HG03095 (cell line): ENCODE measurements at regions not wholly inside any gene's neighbourhood (a gene's known extent, or its start where the extent isn't known, plus 50 kb on each side); places are given as distances from the start of the nearest gene placed in this dataset.
"Not testable (repeated sequence)": the region's sequence is repeated elsewhere in the genome, so short reads cannot be mapped to it uniquely, and the experiment has no call there.

ENCODE experiments used
- ATAC-seq: cut with Tn5 transposase; IDR thresholded peaks from one replicate; pipeline ENCODE4 v1.9.1; 2021; ENCODE audit warnings: moderate library complexity; ENCODE audit not compliant: unreplicated experiment

- ATAC-seq, result no peak
These were observed 303.4 kb upstream of the NCKAP5 start for GRCh38 chr2:133871545-133872209.

GRCh38 chr2:133878326-133878725, 310.1 kb upstream of the NCKAP5 start:
- no peak for ATAC-seq

DNA sequence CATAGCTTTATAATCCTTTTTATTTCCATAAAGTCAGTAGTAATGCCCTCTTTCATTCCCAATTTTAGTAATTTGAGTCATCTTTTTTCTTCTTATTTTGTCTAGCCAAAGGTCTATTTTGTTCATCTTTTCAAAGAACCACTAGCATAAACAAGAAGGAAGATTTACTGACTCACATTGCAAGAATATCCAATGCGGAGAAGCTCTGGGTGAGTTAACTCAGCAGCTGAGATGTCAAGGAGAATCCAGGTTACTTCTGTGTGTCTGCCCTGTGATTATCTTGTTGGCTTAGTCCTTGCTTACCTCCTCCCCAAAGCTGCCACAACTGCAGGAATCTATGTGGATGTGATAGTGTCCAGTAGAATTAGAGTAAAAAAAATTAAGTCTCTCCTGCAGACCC, 311.4 kb upstream of the NCKAP5 start:
- ATAC-seq, result no peak

- ATAC-seq, result not testable (repeated sequence)
These were observed 313.9 kb upstream of the NCKAP5 start for GRCh38 chr2:133882159-133882558.

- ATAC-seq, result no peak
These were observed 316.6 kb upstream of the NCKAP5 start for GRCh38 chr2:133884739-133885381.

DNA sequence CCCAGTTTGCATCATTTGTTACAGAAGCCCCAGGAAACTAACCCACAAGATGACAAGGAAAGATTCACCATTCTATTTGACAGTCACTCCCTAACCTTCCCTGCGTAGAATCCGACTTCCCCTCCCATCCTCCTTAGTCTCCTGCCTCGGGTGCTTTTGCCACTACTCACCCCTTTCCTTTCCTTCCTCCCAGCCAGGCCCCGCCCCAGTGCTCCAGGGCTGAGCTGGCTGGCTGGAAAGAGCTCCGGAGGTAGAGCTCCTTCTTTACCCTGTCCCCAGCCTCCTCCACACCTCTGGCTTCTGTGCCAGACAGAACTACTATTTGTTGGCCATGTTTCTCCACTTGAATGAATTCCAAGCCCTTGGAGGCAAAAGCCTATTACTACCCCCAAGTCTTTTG, 317.6 kb upstream of the NCKAP5 start:
- ATAC-seq, result no peak

DNA sequence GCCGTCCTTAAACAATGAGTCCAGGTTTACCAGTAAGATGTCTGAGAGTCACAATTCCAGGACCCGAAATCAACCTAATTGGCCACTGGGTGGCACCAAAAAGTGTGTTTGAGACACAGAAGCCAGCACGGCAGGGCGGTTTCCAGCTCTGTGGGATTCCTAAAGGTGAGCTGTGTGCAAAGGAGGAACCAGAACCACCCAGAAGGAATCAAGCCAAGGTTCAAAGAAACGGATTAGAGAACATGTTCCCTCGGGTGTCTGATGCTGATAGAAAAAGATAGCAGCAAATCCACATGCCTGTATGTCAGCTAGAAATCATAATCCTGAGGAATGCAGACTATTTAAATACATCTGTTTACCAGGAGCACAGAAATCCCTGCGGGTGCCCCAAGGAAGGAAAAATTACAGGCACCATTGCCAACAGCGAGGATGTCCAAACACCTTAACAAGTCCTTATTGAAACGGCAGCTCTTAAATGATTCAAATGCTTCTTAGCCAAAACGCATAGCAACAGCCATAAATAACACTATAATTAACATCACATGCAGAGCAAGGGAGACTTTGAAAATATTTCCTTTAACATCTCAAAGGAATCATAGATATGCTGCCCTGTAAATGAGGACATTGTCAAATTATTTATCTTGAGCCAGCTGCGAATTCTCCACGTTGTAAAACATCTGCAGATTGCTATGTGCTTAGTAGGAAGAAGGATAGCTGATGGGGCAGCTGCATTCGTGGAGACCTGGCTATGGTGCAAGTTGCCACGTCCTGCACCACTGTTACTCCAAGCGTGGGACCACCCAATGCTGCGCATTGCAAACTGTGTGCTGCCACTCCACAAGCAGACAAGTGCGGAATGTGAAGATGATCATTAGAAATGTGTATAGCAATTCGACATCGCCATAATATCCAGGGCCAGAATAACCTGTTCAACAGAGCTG, 318.7 kb upstream of the NCKAP5 start:
- no peak for ATAC-seq

GRCh38 chr2:133887676-133888040, 319.4 kb upstream of the NCKAP5 start:
- no peak for ATAC-seq

DNA sequence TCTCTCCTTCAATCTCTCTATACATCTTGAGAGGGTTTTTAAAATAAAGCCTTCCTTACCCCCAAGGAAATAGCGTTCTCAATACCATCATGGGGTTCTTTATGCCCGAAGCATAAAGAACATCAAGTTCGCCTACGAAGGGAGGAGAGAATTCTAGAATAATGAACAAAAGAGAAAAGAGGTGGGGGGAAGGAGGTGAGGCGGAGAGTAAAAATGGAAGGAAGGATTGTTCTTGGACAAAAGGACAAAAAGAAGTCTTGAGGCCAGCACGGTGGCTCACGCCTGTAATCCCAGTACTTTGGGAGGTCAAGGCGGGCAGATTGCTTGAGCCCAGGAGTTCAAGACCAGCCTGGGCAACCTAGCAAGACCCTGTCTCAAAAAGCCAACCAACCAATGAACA, 319.8 kb upstream of the NCKAP5 start:
- no peak for ATAC-seq

DNA sequence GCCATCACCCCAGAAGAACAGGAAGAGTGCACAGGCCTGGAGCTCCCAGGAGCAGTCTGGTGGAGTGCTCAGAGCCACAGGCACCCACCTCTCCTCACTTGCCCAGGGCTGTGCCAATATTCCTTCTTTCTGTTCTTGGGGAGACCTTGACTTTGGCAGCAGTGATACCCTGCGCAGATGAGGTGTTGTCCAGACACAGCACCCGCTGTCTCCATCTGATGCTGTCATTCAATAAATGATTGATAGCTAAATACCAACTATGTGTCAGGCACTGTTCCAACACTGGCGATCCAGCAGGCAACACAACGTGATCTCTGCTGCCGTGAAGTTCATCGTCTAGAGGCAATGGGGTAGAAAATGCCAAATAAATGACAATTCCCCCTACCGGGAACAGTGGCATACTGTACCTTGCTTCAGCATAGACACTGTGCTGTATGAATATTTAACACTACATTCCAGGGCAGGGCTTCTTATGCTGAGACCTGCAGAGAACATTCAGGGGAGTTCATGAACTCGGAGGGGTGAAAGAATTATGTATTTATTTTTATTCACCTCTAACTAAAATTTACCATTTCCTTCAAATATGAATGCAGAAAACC, 320.5 kb upstream of the NCKAP5 start:
- no peak for ATAC-seq

GRCh38 chr2:133892352-133892913, 324.2 kb upstream of the NCKAP5 start:
- ATAC-seq, result no peak

DNA sequence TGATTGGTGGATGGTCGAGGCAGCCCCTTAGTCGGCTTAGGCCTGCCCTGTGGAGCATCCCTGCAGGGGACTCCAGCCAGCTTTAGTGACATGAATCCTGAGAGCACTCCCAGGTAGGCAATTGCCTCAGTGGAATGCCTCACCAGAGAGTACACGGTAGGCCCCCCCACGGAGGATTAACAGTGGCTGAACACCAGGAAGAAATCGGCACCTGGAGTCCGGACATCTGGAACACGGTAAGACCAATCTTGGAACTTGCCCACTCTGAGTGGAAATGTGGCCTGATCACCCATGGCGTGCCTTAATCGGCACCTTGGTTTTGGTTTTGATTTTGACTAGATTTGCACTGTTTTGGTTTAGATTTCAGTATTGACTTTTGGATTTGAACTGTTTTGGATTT, 326.2 kb upstream of the NCKAP5 start:
- no peak for ATAC-seq

DNA sequence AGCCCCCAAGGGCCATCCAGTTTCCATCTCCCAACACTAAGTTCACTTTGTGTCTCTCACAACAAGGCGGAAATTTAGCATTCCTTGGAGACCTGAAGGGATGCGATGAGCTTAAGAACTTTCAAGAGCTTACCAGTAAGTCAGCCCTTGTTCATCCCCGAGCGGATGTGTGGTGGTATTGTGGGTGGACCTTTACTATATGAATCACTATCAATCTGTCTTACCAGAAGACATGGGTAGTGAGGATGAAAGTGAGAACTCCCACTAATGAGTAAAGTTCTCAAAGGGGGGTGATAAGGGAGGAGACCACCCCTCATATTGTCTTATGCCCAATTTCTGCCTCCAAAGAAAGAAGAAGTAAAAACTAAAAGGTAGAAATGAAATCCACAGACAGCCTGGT, 329.6 kb upstream of the NCKAP5 start:
- not testable (repeated sequence) for ATAC-seq

DNA sequence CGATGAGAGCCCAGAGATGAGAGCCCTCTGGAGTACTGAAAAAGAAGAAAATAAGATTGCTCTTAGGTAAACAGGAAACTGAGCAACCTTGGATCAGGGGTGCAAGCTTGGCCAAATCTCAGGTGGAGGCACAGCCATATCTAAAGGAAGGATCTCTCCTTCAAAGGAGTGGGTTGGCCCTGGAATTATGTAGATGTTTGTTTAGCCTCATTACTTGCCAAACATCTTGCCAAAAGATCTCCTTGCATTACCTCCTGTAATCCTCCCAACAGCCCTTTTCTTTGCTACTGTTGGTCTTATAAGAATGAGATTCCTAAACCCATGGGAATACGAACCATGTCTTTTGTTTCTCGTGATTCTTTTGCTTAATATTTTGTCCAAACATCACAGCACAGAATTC, 332.6 kb upstream of the NCKAP5 start:
- no peak for ATAC-seq

GRCh38 chr2:133906396-133906795, 338.1 kb upstream of the NCKAP5 start:
- ATAC-seq, result no peak

DNA sequence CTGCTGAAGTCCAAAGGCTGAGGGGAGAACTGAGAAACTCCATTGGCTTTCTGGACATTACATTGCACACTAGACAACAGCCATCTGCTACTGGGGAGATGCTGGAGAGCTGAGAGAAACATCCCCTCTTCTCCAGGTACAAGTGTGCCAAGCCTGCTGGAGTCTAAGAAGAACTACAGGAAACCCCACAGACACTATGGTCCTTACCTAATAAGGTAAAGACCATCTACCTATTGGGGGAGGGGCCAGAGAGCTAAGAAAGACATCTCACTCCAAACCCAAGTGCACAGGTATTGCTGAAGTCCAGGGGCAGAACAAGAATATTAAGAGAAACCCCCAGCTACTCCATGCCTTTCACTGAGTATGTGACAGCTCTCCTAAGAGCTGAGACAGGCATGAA, 338.7 kb upstream of the NCKAP5 start:
- ATAC-seq, result no peak

DNA sequence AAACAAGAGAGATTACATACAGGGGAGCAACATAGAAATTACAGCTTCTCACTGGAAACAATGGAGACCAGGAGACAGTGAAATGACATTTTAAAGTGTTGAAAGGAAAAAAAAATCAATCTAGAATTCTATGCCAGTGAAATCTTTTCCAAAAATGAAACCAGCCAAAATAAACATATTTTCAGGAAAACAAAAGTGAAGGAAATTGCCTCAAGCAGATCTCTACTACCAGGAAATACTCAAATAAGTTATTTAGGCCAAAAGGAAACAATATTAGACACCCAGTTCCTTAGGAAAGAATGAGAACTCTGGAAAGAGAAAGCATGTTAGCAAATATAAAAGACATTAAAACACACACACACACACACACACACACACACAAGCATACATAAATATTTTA, 339.9 kb upstream of the NCKAP5 start:
- no peak for ATAC-seq

DNA sequence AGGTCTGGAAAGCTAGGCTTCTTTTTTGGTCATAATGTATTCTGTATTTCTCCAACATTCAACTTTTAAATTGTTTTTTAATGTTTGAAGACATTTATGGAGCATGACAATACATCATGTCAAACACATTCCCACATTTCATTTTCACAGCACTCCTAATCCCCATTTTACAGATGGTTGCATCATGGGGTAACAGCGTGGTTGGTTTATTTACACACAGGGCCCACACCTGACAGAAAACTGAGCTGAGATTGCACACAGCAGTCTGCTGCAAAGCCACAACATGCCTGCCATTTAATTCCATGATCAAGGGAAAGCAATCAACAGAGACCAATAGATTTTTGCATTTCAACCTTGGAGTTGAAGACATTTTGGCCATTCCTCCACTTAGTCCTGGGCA, 335.7 kb upstream of the MGAT5 start:
- ATAC-seq, result no peak

DNA sequence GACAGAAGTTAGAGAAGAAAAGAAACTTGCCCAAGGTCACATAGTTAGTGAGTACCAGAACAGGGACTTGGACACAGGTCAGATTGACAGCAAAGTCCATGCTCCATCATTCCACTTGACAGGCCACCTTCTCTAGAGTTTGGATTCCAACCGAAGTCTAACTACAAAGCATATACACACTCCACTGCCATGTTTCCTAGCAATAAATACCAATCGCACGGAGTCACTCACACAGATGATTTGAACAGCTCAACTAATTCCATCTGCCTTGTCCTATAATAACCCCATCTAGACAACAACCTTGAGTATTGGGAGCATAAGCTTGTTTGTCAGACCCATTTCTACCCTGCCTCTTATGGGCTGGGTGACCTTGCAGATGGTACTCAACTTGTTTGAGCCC, 334.6 kb upstream of the MGAT5 start:
- ATAC-seq, result no peak

DNA sequence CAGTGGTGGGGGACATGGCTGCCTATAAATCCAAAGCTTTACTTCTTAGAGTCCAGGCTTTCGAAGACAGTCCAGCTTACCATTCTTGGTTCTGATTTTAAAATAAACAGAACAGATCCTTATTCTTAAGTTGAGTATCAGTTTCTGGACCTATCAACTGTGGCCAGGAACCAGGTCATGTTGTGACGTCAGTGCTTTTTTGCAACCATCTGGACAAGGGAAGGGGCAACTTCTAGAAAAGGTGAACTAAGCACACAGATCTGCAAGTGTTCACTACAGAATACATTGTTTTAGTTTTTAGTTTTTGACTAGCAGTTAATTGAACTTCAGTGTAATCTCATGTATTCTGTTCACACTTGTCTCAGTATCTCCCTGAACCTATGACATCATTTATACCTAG, 326.0 kb upstream of the MGAT5 start:
- ATAC-seq, result no peak

- no peak for ATAC-seq
These were observed 317.8 kb upstream of the MGAT5 start for GRCh38 chr2:133936096-133936495.
